DMS 273 (cell line): ENCODE measurements at regions not wholly inside any gene's neighbourhood (a gene's known extent, or its start where the extent isn't known, plus 50 kb on each side); places are given as distances from the start of the nearest gene placed in this dataset.

Experiments
- DNase-seq: peaks from one replicate; lab custom pipeline; 2025; ENCODE audit not compliant: unreplicated experiment; lab: John Stamatoyannopoulos, UW

DNA sequence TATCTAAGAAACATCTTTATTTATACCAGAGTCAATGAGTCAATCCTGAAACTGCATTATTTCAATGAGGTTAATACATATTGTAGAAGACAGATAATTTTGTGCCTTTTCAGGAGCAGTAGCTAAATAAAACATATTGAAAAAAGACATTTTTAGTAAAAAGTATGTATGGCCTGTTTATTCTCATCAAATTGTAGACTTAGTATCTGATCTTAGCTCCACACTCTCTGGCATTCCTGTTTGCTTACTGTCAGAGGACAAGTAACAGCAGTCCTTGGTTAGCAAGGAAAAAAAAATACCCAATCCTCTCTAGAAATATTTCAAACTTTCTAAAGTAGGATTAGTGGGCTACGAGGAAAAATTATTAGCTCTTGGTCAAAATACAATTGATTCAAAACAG lies 50.5 kb upstream of the GUCY1A1 start:
- no peak for DNase-seq

DNA sequence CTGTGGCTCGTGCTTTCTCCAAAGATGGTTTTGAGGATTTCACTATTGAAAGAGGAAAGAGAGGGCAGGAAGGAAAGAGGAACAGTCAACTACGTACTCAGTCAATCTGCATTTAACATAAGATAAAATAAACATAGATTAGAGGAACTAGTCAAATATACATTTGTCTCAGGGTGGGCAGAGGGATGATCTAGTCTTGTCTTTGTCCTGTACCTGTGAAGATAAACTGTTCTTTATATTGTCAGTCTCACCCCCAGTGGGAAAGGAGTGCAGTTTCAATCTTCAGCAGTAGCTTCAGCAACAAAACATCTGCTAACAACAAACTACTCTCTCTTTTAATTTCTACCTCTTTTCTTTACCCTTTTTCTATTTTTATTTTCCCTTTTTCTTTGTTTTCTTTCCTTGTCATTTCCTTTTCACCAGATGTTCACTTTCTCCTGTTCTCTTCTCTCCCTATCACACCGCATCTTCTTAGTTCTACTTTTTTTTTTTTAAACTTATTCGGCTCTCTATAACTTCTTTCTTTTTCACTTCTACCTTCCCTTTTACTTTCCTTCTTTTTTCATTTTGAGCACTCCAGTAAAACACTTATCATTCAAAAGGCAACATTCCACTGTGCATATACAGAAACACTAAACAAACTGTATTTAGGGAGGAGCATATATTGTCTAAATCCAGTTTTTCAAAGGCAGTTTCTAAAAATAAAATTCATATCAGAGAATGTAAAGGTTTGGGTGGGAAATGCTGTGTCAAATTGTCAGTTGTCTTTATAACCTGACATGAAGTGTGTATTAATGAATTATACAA lies 51.4 kb upstream of the GUCY1A1 start:
- DNase-seq = no peak

DNA sequence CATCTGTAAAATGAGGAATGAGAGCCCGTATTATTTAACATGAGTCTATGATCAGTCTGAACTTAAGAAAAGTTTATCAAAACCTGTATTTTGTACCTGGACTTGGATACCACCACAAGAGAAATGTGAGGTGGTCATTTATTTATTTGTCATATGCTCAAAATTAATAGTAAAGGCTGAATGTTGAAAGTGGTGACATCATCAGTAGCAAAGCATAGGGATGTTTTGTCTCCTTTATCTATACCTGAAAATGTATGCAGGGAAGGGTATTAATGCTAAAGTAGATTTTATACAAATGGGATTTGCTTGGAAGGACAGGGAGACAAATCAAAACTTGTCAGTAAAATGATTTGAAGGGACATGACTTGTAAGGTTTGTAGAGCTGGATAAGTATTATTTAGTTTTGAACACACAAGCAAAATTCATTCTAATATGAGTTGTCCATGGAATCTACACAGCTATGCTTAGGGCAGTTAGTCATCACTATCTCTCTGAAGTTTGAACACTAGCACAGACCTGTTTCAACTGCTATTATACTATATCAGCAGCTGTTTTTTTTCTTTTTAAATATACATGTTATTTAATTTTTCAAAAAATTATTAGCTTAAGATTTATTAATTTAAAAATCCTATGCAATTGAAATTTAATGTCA lies 52.4 kb upstream of the GUCY1A1 start:
- no peak for DNase-seq

DNA sequence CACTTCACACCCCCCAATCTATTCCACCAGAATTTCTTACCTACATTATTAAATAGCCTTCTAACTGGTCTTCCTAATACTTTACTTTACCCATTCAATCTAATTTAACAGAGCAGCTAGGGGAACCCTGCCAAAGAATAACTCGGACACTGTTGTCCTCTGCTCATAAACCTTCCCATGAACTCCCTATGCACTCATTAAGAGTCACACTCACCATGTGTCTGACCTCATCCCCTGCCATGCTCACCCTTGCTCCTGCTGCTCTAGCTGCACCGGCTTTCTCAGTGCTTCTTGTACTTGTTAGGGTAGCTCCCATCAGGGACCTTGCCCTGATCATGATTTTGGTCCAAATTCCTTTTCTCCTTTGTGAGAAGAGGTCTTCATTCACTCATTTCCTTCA lies 54.6 kb upstream of the GUCY1A1 start:
- no peak for DNase-seq

DNA sequence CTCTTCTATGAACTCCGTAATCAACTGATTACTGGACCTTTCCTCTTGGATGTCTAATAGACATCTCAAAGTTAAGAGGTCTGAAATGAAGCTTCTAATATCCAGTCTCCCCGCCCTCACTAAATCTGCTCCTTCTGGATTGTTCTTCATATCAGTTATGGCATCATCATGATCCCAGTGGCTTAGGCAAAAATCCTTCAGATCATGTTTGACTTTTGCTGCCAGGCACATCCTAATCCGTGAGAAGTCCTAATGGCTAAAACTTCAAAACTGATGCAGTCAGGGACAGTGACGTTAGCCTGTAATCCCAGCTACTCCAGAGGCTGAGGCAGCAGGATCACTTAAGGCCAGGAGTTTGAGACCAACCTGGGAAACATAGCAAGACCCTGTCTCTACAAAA lies 55.1 kb upstream of the GUCY1A1 start:
- DNase-seq = no peak

DNA sequence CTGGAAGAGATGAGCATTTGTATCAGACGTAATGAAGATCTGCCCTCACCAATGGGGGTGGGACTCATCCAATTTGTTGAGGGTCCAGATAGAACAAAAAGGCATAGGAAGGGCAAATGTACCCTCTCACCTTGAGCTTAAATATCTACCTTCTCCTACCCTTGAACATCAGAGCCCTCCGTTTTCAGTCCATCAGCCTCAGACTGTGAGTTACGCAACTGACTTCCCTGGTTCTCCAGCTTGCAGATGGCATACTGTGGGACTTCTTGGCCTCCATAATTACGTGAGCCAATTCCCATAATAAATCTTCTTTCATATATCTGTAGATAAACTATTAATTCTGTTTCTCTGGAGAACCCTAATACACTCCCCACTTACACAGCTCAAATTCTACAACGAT lies 56.5 kb upstream of the GUCY1A1 start:
- no peak for DNase-seq

DNA sequence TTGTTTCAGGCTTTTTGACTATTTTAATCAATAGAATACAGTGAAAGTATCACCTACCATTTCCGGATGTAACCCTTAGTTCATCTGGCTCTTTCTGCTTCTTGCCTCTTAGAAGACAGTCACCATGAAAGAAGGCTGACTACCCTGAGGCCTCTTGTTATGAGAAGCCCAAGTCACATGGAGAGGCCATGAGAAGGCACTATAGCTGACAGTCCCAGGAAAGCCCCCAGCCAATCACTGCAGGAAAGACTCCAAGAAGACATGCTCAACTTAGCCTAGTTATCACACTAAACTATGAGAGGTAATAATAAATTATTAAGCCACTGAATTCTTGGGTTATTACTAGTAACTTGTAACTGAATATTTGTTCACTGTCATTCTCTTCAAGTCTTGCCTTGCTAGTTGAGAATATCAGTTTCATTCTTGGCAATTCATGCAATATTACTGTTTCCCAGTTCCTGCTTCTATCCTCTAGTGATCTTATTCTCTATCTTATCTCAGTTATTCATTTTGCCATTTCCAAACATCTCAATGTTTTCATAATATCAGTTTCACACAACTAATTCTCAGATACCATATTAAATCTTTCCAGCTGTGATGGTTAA lies 57.1 kb upstream of the GUCY1A1 start:
- DNase-seq = no peak

DNA sequence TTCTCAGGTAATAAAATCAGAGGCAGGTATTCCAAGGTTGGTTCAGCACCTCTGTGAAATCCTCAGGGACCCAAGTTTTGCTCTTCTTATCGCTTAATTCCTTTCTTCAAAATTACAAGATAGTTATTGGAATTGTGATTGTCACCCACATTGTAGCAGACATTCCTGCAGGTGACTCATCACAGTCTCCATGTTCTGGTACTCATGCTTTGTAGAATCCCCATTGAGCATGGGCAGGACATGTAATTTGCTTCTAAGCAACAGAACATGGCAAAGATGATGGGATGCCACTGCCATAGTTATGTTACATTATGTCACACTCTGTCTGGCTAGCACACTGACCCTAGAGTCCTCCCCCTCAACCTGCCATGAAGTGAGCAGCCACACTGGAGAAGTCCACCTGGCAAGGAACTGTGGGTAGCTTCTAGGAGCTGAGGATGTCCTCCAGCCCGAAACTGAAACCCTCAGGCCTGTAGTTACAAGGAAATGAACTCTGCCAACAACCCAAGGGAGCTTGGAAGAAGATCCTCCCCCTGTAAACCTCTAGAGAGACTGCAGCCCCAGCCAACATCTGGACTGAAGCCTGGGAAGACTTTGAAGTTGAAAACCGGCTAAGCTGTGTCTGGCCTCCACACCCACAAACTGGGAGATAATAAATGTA lies 58.3 kb upstream of the GUCY1A1 start:
- peak; percentile 52 for DNase-seq

DNA sequence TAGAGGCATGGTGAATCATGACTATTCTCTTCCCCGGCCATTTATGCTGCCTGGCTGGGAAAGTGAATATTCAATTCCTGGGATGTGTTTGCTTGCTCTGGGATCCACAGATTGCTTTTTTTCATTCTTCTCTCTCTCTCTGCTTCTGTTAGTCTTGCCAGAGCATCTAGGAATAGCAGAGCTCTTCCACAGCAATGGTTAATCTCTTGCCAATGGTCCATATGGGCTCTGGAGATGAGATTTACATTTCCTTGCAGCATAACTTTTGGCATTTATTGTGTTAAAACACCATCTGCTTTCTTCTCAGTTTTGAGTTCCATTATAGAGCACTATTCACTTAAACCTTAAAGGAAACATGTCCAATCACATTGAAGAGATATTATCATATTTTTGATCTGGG lies 59.2 kb upstream of the GUCY1A1 start:
- peak; percentile 63 for DNase-seq

DNA sequence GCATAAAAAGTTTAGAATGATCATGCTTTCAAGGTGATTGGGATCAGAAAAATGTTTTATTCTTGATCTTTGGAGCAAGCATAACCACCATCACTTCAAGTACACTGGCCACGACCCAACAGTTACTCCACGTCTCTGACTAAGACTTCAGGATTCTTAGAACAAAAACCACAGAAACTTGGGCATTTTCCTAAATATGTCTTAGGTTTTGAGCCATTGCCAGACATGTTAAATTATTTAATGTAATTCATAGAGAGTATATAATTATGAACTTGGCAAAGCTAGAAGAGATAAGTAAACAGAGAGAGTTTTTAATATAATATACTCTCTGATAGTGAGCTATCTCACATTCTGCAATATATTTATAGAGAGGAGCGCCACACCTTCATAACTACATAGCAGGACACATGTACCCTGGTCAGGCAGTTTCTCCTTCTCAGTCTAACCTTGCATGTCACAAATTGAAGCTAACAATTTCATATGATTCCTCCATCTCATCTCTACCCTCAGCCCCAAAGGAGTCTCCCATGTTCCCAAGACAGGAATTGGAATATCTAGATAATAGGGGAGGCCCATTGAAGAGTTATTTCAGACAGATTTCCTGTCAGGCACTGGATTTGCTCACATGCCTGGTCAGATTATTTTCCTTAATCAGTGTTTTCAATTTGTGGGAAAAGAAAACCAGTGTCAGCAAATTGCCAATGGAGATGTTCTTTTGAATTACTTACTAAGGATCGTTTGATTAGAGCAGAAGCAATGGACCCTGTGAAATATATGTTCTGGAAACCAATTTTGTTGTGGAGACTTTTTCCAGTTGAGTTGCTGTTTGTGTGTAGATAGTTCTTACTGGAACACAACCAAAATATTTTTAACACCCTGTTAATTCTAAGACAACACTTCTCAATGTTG lies 61.7 kb upstream of the GUCY1A1 start:
- DNase-seq = no peak

DNA sequence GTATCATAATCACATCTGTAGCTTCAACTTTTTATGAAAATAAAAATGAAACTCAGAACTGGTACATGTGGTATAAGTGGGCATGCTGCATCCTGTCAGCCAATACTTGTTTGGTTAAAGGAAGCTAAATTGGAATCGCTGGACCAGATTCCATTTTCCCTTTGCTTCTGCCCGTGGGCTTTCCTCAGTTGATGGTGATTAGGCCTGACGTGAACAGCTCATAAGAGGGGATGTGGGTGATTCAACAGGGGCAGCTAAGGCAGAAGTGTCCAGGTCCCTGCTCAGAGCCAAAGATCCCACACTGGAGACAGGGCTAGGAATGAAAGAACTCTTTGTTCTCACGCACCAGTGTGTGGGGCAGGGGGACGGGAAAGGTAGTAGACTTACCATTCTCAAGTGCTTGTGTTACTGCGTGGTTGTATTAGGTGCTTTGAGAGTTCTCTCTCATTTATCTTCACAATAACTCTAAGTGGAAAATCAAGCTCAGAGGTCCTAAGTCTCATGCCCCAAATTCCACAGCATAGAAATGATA lies 63.2 kb upstream of the GUCY1A1 start:
- no peak for DNase-seq

DNA sequence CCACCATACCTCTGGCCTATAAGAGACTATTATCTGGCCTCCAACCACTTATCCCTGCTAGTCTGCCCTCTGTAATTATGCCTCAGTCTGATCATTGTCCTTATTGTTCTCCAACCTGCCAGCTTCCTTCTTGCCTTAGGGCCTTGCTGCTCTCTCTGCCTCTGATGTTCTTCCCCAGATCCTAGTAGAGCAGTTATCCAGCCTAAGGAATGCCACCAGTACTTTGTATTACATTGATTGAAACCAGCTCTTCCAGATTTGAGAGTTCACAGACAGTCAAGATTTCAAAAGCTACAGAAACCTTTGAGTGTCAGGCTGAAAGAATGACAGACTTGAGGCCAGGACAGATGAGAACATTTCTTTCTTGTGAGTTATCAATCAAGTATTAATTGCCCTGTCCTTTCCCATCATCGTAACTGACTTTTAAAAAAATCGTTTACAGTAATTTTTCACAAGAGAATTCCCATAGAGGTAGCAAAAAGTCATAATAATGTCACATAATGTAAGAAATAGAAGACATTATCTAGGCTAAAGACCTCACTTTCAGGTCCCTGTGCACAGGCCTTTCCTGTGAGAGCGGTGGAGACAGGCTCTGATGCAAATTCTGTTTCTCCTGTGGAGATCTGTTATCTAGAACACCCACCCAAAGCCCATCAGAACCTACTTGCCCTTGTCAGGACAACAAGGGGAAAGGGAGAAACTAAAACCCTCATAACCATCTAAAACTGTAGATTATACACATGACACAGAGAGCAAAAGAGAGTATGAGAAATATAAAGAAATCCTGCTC lies 64.1 kb upstream of the GUCY1A1 start:
- no peak for DNase-seq

DNA sequence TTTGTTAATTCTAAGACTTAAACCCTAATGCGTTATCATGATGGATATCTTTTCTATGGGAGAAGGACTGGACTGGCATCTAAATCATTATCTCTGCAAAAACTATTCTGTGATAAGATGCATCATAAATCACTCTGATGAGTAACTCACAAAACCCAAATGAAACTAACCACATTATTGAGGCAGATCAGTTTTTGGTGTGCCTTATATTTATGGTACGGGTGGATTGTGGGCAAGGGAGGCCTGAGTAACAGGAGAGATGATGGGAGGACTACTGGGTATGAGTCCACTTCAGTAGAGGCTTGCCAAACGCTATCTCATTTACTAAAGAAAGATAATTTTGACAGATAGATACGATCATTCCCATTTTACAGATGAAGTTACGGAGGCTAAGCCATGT lies 66.4 kb upstream of the GUCY1A1 start:
- DNase-seq = no peak

DNA sequence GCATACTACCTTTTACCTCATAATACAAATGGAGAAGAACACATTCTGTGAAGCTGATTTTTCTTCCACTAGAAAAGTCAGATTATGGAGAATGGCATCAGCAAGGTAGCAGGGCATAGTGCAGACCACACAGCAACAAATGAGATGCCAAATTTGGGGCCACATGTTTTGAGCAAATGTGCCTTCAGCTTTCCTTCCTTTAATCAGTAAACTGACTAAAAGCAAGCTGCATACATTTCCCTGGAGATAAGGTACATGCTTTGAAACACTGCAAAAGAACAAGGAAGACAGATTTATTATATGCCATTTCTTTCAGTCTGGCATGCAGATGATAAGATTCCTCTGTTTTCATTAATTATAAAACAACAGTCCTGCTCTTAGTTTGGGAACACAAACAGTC lies 67.1 kb upstream of the GUCY1A1 start:
- DNase-seq = no peak

DNA sequence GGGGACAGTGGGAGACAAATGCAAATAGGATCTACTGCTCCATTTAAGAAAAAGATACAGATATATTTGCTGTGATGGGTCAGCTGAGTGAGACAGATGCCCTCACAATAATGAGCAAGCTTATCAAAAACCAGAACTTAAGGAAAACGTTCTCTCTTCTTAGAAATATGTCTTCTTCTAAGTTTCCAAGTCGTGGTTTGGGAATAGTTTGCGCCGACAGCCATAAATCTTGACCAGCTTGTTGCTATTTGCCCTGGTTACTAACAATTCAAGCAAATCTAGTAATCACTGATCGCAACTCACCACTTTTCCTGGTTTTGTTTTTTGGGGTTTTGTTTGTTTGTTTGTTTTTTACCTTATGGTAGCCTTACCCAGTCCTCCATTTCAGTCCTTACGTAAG lies 67.6 kb upstream of the GUCY1A1 start:
- no peak for DNase-seq

DNA sequence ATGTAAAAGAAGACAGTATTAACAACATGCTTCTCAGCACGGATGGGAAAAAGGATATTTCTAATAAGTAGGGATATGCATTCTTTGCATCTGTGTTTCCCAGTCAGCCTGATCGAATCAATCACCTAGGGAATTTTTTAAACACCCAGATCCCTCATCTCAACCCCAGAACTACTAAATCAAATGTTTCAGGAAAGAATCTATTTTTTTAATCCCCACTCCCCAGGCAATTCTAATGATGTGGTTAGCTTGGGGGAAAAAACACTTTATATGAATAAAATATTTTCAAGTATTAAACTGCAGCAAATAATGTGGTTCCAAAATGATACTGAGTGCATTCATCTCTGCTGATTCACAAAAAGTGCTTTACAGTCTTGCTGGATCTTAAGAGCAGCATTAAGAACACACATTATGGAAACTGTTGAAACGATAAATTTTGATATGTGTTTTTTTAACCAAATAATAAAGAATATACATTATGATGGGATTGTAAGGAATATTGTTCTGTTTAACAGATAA lies 68.7 kb upstream of the GUCY1A1 start:
- DNase-seq = no peak

DNA sequence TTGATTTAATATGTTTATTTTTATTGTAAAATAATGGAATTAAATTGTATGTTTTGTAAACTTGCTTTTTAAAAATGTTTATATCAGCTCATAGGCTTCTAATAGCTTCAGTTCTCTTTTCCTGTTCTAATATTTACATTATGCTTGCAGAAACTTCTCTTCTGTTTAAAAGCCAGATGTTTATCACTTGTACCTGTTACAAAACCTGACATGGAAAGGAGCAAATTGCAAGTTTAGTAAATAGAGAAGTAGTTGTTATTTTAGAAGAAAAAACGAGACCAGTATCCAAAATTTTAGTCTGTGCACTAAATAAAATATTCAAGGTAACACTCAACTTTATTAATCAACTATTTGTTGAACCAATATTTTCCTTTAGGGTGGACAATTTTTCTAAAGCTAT lies 69.4 kb upstream of the GUCY1A1 start:
- DNase-seq = no peak

DNA sequence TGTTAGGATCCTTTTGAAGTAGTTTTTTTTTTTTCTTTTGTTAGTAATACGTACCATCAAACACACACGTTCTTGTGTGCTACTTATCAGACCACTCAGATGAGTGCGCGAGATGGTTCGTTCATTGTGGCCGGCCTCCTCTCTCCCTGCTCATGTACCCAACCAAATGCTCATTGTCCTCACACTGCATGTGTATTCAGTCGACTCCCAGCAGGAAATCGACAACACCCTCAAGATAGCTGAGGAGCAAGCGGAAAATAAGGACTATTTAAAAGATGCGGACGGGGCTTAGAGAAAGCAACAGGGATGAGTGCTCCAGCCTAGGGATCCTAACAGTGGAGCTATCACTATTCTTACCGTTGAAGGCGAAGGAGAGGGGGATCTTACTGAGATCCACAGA lies 72.9 kb upstream of the GUCY1A1 start:
- no peak for DNase-seq

DNA sequence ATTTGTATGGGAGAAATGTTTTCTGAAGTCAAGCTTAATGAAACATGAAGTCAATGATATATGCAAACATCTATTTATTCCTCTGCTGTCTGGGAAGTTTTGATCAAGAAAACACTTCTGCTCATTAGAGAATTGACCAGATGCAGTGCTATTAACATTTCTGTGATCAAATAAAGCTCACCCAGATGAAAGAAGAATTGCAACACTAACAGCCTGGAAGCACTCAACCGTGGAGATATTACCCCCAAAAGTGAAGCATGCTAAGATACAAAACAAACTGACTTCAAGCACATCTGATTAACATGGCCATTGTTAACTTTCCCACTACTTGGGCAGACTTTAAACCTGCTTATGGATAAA lies 73.7 kb upstream of the GUCY1A1 start:
- DNase-seq = peak; percentile 49
